Loucy (cell line): ENCODE measurements at regions not wholly inside any gene's neighbourhood (a gene's known extent, or its start where the extent isn't known, plus 50 kb on each side); places are given as distances from the start of the nearest gene placed in this dataset.

Experiments used
- H2AFZ ChIP-seq: fragments of 200-600 bp; sonication (generic); 2 replicates; pipeline ENCODE4 v1.6.0; 2016; ENCODE audit warnings: antibody characterized with exemption, mild to moderate bottlenecking, low read length, moderate library complexity
- H3F3A ChIP-seq: fragments of 200-600 bp; 2 replicates; pipeline ENCODE4 v1.6.0; 2016; ENCODE audit warnings: antibody characterized with exemption, low read depth, mild to moderate bottlenecking
- H3K27me3 ChIP-seq: fragments of 200-600 bp; sonication (generic); 2 replicates; pipeline ENCODE4 v1.6.1; 2014; ENCODE audit warnings: low read length, mild to moderate bottlenecking; ENCODE audit not compliant: insufficient read depth, poor library complexity, severe bottlenecking
- H3K36me3 ChIP-seq: fragments of 200-600 bp; sonication (generic); 2 replicates; pipeline ENCODE4 v1.6.1; 2016; ENCODE audit warnings: low read length; ENCODE audit not compliant: insufficient read depth
- H3K4me1 ChIP-seq: fragments of 200-600 bp; sonication (generic); 2 replicates; pipeline ENCODE4 v1.5.1; 2014; ENCODE audit warnings: low read length, mild to moderate bottlenecking; ENCODE audit not compliant: insufficient read depth, poor library complexity, severe bottlenecking
- H3K4me2 ChIP-seq: fragments of 200-600 bp; sonication (generic); 2 replicates; pipeline ENCODE4 v1.6.0; 2014; ENCODE audit warnings: antibody characterized with exemption, low read length, low read depth, mild to moderate bottlenecking; ENCODE audit not compliant: poor library complexity, severe bottlenecking
- H3K4me3 ChIP-seq: fragments of 200-600 bp; sonication (generic); 2 replicates; pipeline ENCODE4 v1.5.1; 2014; ENCODE audit warnings: low read length, mild to moderate bottlenecking, mixed read lengths; ENCODE audit not compliant: poor library complexity, severe bottlenecking
- H3K79me2 ChIP-seq: fragments of 200-600 bp; sonication (generic); 2 replicates; pipeline ENCODE4 v1.6.1; 2014; ENCODE audit warnings: low read length; ENCODE audit not compliant: insufficient read depth
- H3K9ac ChIP-seq: fragments of 200-600 bp; sonication (generic); 2 replicates; pipeline ENCODE4 v1.6.0; 2014; ENCODE audit warnings: mild to moderate bottlenecking, low read depth, low read length, moderate library complexity; ENCODE audit not compliant: poor library complexity, severe bottlenecking
- H3K9me2 ChIP-seq: fragments of 200-600 bp; sonication (generic); replicated peaks from 2 replicates; pipeline ENCODE4 v1.6.1; 2016; ENCODE audit warnings: low read depth, low read length, mixed read lengths
- H3K9me3 ChIP-seq: fragments of 200-600 bp; sonication (generic); 2 replicates; pipeline ENCODE4 v1.6.1; 2014; ENCODE audit warnings: mild to moderate bottlenecking, antibody characterized with exemption, low read length, low read depth; ENCODE audit not compliant: insufficient read depth
- H4K20me1 ChIP-seq: fragments of 200-600 bp; sonication (generic); 2 replicates; pipeline ENCODE4 v1.6.0; 2014; ENCODE audit warnings: antibody characterized with exemption, low read length, mild to moderate bottlenecking; ENCODE audit not compliant: insufficient read depth, poor library complexity, severe bottlenecking
- CTCF ChIP-seq: fragments of 200-600 bp; sonication (generic); conservative IDR thresholded peaks from 2 replicates; pipeline ENCODE4 v1.5.1; 2014; ENCODE audit warnings: mild to moderate bottlenecking, antibody characterized with exemption, low read length
- EZH2phosphoT487 ChIP-seq: fragments of 200-600 bp; IDR thresholded peaks from 2 replicates; pipeline ENCODE4 v1.6.1; 2018; ENCODE audit warnings: antibody characterized with exemption, mild to moderate bottlenecking, moderate library complexity, borderline replicate concordance

- H2AFZ ChIP-seq: no peak overlapping the region
- H3K79me2 ChIP-seq: no peaks in the 10 kb centered on the region
- H3K9ac ChIP-seq: no peak overlapping the region
- no peak overlapping the region for H3K4me3 ChIP-seq
- TF ChIP-seq EZH2phosphoT487: no peak
- TF ChIP-seq CTCF: no peak
- H3F3A ChIP-seq: no peaks in the 10 kb centered on the region
- no peaks in the 10 kb centered on the region for H3K9me3 ChIP-seq
- no peaks in the 10 kb centered on the region for H3K9me2 ChIP-seq
- no peak overlapping the region for H3K4me2 ChIP-seq
- H3K27me3 ChIP-seq: no peaks in the 10 kb centered on the region
- no peaks in the 10 kb centered on the region for H4K20me1 ChIP-seq
- no peaks in the 10 kb centered on the region for H3K4me1 ChIP-seq
- H3K36me3 ChIP-seq: no peaks in the 10 kb centered on the region
Measured at GRCh38 chr13:67827992-67828391, 597.9 kb upstream of the PCDH9 start.

DNA sequence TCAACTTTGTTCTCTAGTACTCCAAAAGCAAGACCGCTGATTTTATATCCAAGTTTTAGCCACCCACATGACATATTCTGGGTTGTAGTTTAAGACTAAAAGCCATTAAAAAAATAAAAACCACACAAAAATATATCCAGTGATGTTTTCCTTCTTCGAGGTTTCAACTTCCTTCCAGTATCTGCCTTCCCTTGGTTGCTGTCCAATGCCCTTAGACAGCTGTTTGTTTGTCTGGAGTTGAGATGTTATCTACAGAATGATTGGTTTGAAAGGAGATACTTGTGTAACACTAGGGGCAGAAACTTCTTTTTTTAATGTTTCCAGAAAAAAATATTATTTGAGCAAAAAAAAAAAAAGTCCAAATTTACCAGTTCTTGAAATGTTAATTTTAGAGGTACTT is 591.5 kb upstream of the PCDH9 start:
- TF ChIP-seq EZH2phosphoT487 (no peak), CTCF (no peak)
- no peaks in the 10 kb centered on the region for H3K9me3 ChIP-seq
- no peaks in the 10 kb centered on the region for H4K20me1 ChIP-seq
- no peaks in the 10 kb centered on the region for H3K9me2 ChIP-seq
- no peaks in the 10 kb centered on the region for H3K36me3 ChIP-seq
- no peak overlapping the region for H3K4me3 ChIP-seq
- no peaks in the 10 kb centered on the region for H3F3A ChIP-seq
- H3K9ac ChIP-seq: no peak overlapping the region
- no peaks in the 10 kb centered on the region for H3K27me3 ChIP-seq
- H2AFZ ChIP-seq: no peak overlapping the region
- no peaks in the 10 kb centered on the region for H3K79me2 ChIP-seq
- no peaks in the 10 kb centered on the region for H3K4me1 ChIP-seq
- H3K4me2 ChIP-seq: no peak overlapping the region

- H3K4me3 ChIP-seq: no peak overlapping the region
- H3K79me2 ChIP-seq: no peaks in the 10 kb centered on the region
- H3K4me2 ChIP-seq: no peak overlapping the region
- no peak overlapping the region for H3K9ac ChIP-seq
- no peaks in the 10 kb centered on the region for H3F3A ChIP-seq
- no peaks in the 10 kb centered on the region for H3K36me3 ChIP-seq
- TF ChIP-seq CTCF: no peak
- no peak for TF ChIP-seq EZH2phosphoT487
- H3K9me2 ChIP-seq: no peaks in the 10 kb centered on the region
- H3K4me1 ChIP-seq: no peaks in the 10 kb centered on the region
- no peak overlapping the region for H2AFZ ChIP-seq
- H3K27me3 ChIP-seq: no peaks in the 10 kb centered on the region
- H3K9me3 ChIP-seq: no peaks in the 10 kb centered on the region
- H4K20me1 ChIP-seq: no peaks in the 10 kb centered on the region
Measured at GRCh38 chr13:67806796-67807195, 576.7 kb upstream of the PCDH9 start.
